ENCODE measurements at regions not wholly inside any gene's neighbourhood (a gene's known extent, or its start where the extent isn't known, plus 50 kb on each side); places are given as distances from the start of the nearest gene placed in this dataset.

DNA sequence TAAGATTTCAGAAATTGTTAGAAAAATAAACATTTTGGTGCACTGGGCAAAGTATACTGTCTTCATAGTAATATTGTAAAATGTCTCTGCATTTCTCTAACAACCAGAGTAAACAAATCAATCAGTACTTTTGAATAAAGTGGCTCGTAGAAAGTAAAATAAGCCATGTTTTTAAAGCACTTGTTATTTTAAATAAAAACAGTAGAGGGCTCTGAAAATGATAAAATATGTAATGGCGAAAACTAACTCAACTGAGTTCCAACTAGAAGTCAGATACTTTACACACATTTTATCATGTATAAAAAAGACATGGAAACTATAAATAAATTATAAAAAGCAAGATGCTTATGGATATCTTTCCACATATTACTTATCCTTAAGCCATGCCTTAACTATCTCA is 1134.4 kb downstream of the PDHA2 start:
- DNase-seq (ENCODE audit: low spot score) = no peak
- TF ChIP-seq, protein P1, sequence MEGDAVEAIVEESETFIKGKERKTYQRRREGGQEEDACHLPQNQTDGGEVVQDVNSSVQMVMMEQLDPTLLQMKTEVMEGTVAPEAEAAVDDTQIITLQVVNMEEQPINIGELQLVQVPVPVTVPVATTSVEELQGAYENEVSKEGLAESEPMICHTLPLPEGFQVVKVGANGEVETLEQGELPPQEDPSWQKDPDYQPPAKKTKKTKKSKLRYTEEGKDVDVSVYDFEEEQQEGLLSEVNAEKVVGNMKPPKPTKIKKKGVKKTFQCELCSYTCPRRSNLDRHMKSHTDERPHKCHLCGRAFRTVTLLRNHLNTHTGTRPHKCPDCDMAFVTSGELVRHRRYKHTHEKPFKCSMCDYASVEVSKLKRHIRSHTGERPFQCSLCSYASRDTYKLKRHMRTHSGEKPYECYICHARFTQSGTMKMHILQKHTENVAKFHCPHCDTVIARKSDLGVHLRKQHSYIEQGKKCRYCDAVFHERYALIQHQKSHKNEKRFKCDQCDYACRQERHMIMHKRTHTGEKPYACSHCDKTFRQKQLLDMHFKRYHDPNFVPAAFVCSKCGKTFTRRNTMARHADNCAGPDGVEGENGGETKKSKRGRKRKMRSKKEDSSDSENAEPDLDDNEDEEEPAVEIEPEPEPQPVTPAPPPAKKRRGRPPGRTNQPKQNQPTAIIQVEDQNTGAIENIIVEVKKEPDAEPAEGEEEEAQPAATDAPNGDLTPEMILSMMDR (IDR thresholded peaks at IDR 0.05; ENCODE audit: extremely low read depth, insufficient read depth, missing control alignments) = no peak
- in situ Hi-C loops (cut with MboI; ENCODE audit: low pct_unique_long_range_greater_than_20kb, low sequenced_read_pairs, unreplicated experiment) = no loop called here

DNA sequence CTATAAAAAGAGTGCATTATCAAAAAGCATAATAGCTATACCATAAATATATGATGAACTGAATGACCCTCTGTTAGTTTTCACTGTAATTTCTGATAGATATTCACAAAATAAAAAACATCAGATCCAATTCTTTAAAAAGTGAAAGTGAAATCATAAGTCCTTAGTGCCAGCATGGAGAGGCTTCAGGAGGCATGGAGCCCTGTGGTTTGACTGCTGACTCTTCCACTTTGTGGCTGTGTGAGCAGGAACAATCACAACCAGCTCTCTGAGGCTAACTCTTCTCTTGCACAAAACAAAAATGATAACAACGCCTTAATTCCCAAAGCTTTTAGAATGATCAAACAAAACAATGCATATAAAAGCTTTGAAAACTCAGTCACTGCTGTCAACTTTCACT is 1143.9 kb downstream of the PDHA2 start:
- in situ Hi-C loops (cut with MboI; ENCODE audit: low pct_unique_long_range_greater_than_20kb, low sequenced_read_pairs, unreplicated experiment) = no loop called here
- TF ChIP-seq, protein P1 (IDR thresholded peaks at IDR 0.05; ENCODE audit: extremely low read depth, insufficient read depth, missing control alignments) = no peak
- DNase-seq (ENCODE audit: low spot score) = no peak

DNA sequence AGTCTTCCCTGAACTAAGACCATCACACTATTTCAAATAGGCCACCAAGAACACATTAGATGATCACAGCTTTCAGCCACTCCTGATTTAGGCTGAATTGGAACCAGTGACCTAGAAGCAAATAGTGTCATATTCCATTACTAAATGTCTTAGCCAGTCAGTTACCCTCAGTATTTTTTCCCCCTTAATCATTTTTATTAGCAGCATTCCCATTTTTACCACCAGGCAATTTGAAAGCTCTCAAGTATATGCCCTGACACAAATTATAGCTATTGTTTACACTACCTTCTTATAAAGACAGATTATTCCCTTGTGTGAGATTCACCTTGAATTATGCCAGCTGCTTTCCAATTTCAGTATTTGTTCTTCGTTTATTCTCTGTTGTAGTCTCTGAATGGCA is 1146.9 kb downstream of the PDHA2 start:
- TF ChIP-seq, protein P1 (IDR thresholded peaks at IDR 0.05; ENCODE audit: extremely low read depth, insufficient read depth, missing control alignments) = no peak
- no peak for DNase-seq (ENCODE audit: low spot score)
- in situ Hi-C loops (cut with MboI; ENCODE audit: low pct_unique_long_range_greater_than_20kb, low sequenced_read_pairs, unreplicated experiment) = no loop called here

DNA sequence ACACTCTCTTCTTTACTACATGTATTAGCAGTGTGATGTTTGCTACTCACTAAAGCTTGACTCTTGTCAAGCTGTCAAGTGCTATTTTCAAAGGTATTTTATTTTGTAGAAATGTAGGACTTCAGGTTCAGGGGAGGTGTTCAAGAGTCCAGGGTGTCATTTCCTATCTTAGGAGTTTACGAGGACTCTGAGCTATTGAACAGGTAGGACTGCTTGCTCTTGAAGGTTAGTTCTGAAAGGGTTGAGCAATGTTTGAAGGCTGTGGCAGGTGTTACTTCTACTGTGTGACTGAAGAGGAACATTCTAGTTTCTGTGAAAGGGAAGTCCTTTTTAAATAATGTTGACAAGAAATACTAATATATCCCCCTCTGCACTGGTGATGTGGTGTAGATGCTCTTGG is 1151.2 kb downstream of the PDHA2 start:
- DNase-seq (ENCODE audit: low spot score) = no peak
- TF ChIP-seq, protein P1 (IDR thresholded peaks at IDR 0.05; ENCODE audit: extremely low read depth, insufficient read depth, missing control alignments) = no peak
- in situ Hi-C loops (cut with MboI; ENCODE audit: low pct_unique_long_range_greater_than_20kb, low sequenced_read_pairs, unreplicated experiment) = no loop called here

DNA sequence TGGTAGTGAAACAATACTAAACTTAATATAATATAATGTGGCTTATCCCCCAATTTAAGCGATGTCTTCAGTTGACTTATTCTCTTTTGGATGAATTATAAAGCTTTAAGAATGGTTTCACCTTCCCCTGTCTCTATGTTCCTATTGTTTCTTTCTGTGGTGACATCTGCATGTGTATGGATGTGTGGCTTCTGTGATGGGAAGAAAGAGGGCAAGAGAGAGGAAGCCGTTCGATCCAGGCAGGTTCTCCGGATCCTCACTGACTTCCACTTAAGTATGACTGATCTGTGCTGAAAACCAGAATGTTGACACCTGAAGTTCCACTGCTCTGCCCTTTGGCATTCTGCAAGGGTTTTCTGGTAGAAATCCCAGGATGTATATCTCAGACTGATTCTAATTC is 1150.8 kb downstream of the STPG2 start:
- no peak for DNase-seq (ENCODE audit: low spot score)
- in situ Hi-C loops (cut with MboI; ENCODE audit: low pct_unique_long_range_greater_than_20kb, low sequenced_read_pairs, unreplicated experiment) = no loop called here
- TF ChIP-seq, protein P1 (IDR thresholded peaks at IDR 0.05; ENCODE audit: extremely low read depth, insufficient read depth, missing control alignments) = no peak

DNA sequence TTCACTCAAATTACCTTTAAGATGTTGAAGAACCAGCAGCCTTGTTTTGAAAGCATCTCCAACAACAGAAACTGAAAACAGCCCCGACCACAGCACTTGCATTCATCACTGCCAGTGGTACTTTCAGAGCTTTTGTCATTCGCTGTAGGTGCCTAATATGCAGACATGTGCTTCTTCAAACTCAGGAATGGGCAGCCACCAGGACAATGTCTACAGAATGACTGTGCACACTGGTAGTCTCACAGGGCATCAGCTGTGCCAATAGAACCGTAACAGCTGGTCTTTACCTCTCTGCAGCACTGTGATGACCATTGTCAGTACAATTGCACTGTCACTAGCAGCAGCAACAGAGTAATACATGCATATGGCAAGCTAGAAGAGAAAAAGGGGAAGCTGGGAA is 1149.7 kb downstream of the STPG2 start:
- DNase-seq (ENCODE audit: low spot score) = no peak
- TF ChIP-seq, protein P1 (IDR thresholded peaks at IDR 0.05; ENCODE audit: extremely low read depth, insufficient read depth, missing control alignments) = no peak
- in situ Hi-C loops (cut with MboI; ENCODE audit: low pct_unique_long_range_greater_than_20kb, low sequenced_read_pairs, unreplicated experiment) = no loop called here

DNA sequence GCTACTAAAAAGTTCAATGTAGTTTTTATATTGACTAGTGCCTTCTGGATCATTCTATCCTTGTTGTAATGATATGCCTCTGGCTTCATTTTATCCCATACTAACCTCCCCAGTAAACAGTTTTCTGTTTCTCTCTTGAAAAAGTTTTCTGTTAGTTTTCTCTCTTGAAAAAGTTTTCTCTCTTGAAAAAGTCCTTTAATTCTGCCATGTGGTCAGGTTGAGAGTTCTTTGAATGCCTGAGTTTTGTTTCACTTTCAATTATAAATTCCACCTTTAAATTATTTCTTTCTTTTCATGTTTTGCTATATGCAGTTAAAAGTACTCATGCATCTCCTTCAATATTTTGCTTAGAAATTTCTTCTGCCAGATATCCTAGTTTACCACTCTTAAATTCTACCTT is 1139.6 kb downstream of the STPG2 start:
- no peak for DNase-seq (ENCODE audit: low spot score)
- in situ Hi-C loops (cut with MboI; ENCODE audit: low pct_unique_long_range_greater_than_20kb, low sequenced_read_pairs, unreplicated experiment) = no loop called here
- TF ChIP-seq, protein P1 (IDR thresholded peaks at IDR 0.05; ENCODE audit: extremely low read depth, insufficient read depth, missing control alignments) = no peak
